Choroid plexus epithelial cell (primary cell): ENCODE measurements at regions not wholly inside any gene's neighbourhood (a gene's known extent, or its start where the extent isn't known, plus 50 kb on each side); places are given as distances from the start of the nearest gene placed in this dataset.
"Not testable (repeated sequence)": the region's sequence is repeated elsewhere in the genome, so short reads cannot be mapped to it uniquely, and the experiment has no call there.

Experiments
- DNase-seq: peaks from one replicate; pipeline ENCODE4 v3.0.0-alpha.2; 2010; ENCODE audit warnings: low read depth
- H3K4me3 ChIP-seq: 2 replicates; pipeline ENCODE4 v1.5.1; 2011; ENCODE audit warnings: low read depth, mild to moderate bottlenecking, control low read depth, low read length, moderate library complexity
- CTCF ChIP-seq: conservative IDR thresholded peaks from 2 replicates; pipeline ENCODE4 v1.5.1; 2011; ENCODE audit warnings: low read depth, mild to moderate bottlenecking, control low read depth, inconsistent platforms, low read length, moderate library complexity

- no peak for DNase-seq
- no peak overlapping the region for H3K4me3 ChIP-seq
- no peak for TF ChIP-seq CTCF
Observed at GRCh38 chr9:714675-715074, 126.8 kb upstream of the DMRT1 start.

GRCh38 chr9:715300-715699, 126.2 kb upstream of the DMRT1 start:
- no peak for TF ChIP-seq CTCF
- peak; percentile 23 for DNase-seq
- H3K4me3 ChIP-seq = no peak overlapping the region

- no peak for TF ChIP-seq CTCF
- H3K4me3 ChIP-seq = no peak overlapping the region
- DNase-seq = peak; percentile 51
Observed at GRCh38 chr9:715743-716400, 125.6 kb upstream of the DMRT1 start.

- DNase-seq = no peak
- TF ChIP-seq CTCF = no peak
- no peak overlapping the region for H3K4me3 ChIP-seq
Observed at GRCh38 chr9:717722-718121, 123.8 kb upstream of the DMRT1 start.

- no peak overlapping the region for H3K4me3 ChIP-seq
- no peak for TF ChIP-seq CTCF
- no peak for DNase-seq
Observed at GRCh38 chr9:720239-720881, 121.1 kb upstream of the DMRT1 start.

- no peak for DNase-seq
- no peak overlapping the region for H3K4me3 ChIP-seq
- no peak for TF ChIP-seq CTCF
Observed at GRCh38 chr9:722388-722980, 119.0 kb upstream of the DMRT1 start.

GRCh38 chr9:724461-724860, 117.0 kb upstream of the DMRT1 start:
- DNase-seq, H3K4me3 ChIP-seq: not testable (repeated sequence)
